ENCODE measurements at regions not wholly inside any gene's neighbourhood (a gene's known extent, or its start where the extent isn't known, plus 50 kb on each side); places are given as distances from the start of the nearest gene placed in this dataset.

- TF ChIP-seq, protein P1, sequence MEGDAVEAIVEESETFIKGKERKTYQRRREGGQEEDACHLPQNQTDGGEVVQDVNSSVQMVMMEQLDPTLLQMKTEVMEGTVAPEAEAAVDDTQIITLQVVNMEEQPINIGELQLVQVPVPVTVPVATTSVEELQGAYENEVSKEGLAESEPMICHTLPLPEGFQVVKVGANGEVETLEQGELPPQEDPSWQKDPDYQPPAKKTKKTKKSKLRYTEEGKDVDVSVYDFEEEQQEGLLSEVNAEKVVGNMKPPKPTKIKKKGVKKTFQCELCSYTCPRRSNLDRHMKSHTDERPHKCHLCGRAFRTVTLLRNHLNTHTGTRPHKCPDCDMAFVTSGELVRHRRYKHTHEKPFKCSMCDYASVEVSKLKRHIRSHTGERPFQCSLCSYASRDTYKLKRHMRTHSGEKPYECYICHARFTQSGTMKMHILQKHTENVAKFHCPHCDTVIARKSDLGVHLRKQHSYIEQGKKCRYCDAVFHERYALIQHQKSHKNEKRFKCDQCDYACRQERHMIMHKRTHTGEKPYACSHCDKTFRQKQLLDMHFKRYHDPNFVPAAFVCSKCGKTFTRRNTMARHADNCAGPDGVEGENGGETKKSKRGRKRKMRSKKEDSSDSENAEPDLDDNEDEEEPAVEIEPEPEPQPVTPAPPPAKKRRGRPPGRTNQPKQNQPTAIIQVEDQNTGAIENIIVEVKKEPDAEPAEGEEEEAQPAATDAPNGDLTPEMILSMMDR (IDR thresholded peaks at IDR 0.05; ENCODE audit: extremely low read depth, insufficient read depth, missing control alignments), result no peak
- in situ Hi-C loops (cut with MboI; ENCODE audit: low pct_unique_long_range_greater_than_20kb, low sequenced_read_pairs, unreplicated experiment), result no loop called here
- DNase-seq (ENCODE audit: low spot score), result no peak
Observed at GRCh38 chr5:2581418-2581817, 170.1 kb downstream of the IRX2 start.

DNA sequence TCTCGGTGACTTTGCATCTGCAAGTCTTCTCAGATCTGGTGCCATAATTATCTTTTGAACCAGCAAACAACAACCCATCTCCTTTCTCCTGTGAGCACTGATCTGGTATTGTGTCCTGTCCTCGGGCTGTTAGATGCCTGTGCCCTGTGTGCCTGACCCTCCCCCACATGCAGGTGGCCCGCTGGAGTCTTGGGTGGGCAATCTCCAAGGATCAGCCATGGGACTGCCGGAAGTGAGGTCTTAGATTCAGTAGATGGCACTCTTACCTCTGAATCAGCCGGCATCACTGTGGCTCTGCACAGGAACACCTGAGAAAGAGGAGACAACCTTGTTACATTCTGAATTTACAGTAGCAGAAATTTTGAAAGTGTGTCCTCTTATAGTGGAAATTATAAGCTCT is 172.4 kb downstream of the IRX2 start:
- in situ Hi-C loops (cut with MboI; ENCODE audit: low pct_unique_long_range_greater_than_20kb, low sequenced_read_pairs, unreplicated experiment), result no loop called here
- TF ChIP-seq, protein P1 (IDR thresholded peaks at IDR 0.05; ENCODE audit: extremely low read depth, insufficient read depth, missing control alignments), result no peak
- no peak for DNase-seq (ENCODE audit: low spot score)

DNA sequence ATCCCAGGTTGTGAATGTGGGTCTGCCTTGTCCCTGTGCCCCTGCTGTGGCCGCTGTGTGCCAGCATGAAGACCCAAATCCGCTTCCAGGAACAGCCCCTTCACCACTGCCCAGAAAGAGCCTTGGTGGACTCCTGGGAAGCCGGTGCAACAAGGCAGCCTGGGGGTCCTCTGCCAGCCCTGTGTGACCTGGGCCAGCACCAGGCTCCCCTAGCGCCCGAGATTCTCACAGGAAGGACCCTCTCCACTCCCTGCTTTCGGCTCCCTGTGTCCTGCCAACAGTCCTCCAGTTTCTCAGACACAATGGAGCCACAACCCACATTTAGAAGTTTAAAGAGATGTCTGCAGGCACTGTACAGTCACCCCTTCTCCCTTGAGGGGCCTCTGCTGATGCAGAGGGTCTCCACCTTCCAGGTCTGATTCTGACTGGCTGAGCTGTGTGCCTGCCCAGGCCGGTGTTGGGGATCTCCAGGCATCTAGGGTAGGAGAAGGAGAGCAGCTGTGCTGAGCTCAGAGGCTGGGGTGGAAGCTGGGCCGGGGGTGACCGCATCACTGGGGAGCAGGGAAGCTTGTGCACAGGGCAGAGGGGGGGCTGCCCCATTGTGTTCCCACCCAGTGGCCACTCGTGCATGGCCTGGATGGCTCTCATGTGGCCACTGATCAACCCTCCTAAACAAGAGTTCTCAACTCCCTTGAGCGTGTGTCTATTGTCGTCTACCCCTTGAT is 174.0 kb downstream of the IRX2 start:
- in situ Hi-C loops (cut with MboI; ENCODE audit: low pct_unique_long_range_greater_than_20kb, low sequenced_read_pairs, unreplicated experiment), result no loop called here
- DNase-seq (ENCODE audit: low spot score), result no peak
- TF ChIP-seq, protein P1 (IDR thresholded peaks at IDR 0.05; ENCODE audit: extremely low read depth, insufficient read depth, missing control alignments), result no peak

- DNase-seq (ENCODE audit: low spot score), result no peak
- TF ChIP-seq, protein P1 (IDR thresholded peaks at IDR 0.05; ENCODE audit: extremely low read depth, insufficient read depth, missing control alignments), result no peak
- in situ Hi-C loops (cut with MboI; ENCODE audit: low pct_unique_long_range_greater_than_20kb, low sequenced_read_pairs, unreplicated experiment), result no loop called here
Observed at GRCh38 chr5:2576823-2577222, 174.7 kb downstream of the IRX2 start.

GRCh38 chr5:2575871-2576270 is 175.6 kb downstream of the IRX2 start:
- DNase-seq (ENCODE audit: low spot score), result no peak
- in situ Hi-C loops (cut with MboI; ENCODE audit: low pct_unique_long_range_greater_than_20kb, low sequenced_read_pairs, unreplicated experiment), result no loop called here
- TF ChIP-seq, protein P1 (IDR thresholded peaks at IDR 0.05; ENCODE audit: extremely low read depth, insufficient read depth, missing control alignments), result no peak

GRCh38 chr5:2575292-2575691 is 176.2 kb downstream of the IRX2 start:
- in situ Hi-C loops (cut with MboI; ENCODE audit: low pct_unique_long_range_greater_than_20kb, low sequenced_read_pairs, unreplicated experiment), result no loop called here
- DNase-seq (ENCODE audit: low spot score), result no peak
- TF ChIP-seq, protein P1 (IDR thresholded peaks at IDR 0.05; ENCODE audit: extremely low read depth, insufficient read depth, missing control alignments), result no peak

Measured in GM13977 (cell line).